HepG2 (cell line): ENCODE measurements at regions not wholly inside any gene's neighbourhood (a gene's known extent, or its start where the extent isn't known, plus 50 kb on each side); places are given as distances from the start of the nearest gene placed in this dataset.
A peak's percentile ranks its signal among the peaks of the same experiment; 100 is the strongest.

Source experiments
- ATAC-seq: fragments of 200-7000 bp; cut with Tn5 transposase; 3 replicates; pipeline ENCODE4 v1.9.1; 2020; ENCODE audit warnings: mild to moderate bottlenecking, moderate library complexity
- BruUV-seq: library from RNA; stranded (reverse); fragments of 400-500 nt; replicated peaks from 2 replicates; lab custom pipeline; 2021; lab: Mats Ljungman, UMichigan
- CTCF ChIA-PET: fragments of 300-600 bp; formaldehyde crosslinking; extraction: SDS; loops from one replicate; lab custom pipeline; 2021; ENCODE audit warnings: low total read pairs, inconsistent platforms, low intra/inter-chr PET ratio; lab: Yijun Ruan, JAX
- POLR2A ChIA-PET: fragments of 350-600 bp; sonication (Branson Sonifier 250); formaldehyde crosslinking; loops from one replicate; lab custom pipeline; 2020; ENCODE audit warnings: antibody characterized with exemption, inconsistent platforms; lab: Yijun Ruan, JAX
- DNase-seq: peaks from one replicate; pipeline ENCODE4 v3.0.0-alpha.2; 2015; ENCODE audit warnings: low spot score
- FAIRE-seq: peaks from 3 replicates; lab custom pipeline; 2011; peaks lifted over from hg19 to GRCh38; lab: Jason Lieb, UNC
- H2AFZ ChIP-seq: one replicate; pipeline ENCODE4 v1.6.1; 2011; ENCODE audit warnings: low read length, inconsistent platforms
- H3K27ac ChIP-seq: fragments of 300-600 bp; 3 replicates; pipeline ENCODE4 v1.8.0; 2011; ENCODE audit warnings: mixed run types, mild to moderate bottlenecking, mixed read lengths, low read length, inconsistent platforms; ENCODE audit not compliant: insufficient read depth; ENCODE audit errors: extremely low read length
- H3K27me3 ChIP-seq, 2 experiments: fragments of 200-600 bp in 1 of 2; 2 replicates in 1 of 2; 3 replicates in 1 of 2; pipeline versions ENCODE4 v1.6.0 to v1.8.0; 2011; ENCODE audit warnings: low read length in 2 of 2, mild to moderate bottlenecking in 2 of 2, moderate library complexity in 2 of 2, inconsistent platforms in 1 of 2; ENCODE audit not compliant: insufficient read depth in 2 of 2, control insufficient read depth in 1 of 2
- H3K36me3 ChIP-seq, 2 experiments: fragments of 200-600 bp in 1 of 2; replicated peaks in 1 of 2; 2 replicates in 1 of 2; 3 replicates in 1 of 2; pipeline versions ENCODE4 v1.5.1 to v1.8.0; 2011; ENCODE audit warnings: low read length in 2 of 2, inconsistent platforms in 1 of 2; ENCODE audit not compliant: insufficient read depth in 2 of 2, control insufficient read depth in 1 of 2
- H3K4me1 ChIP-seq: 2 replicates; pipeline ENCODE4 v1.5.1; 2012; ENCODE audit warnings: low read length, inconsistent platforms; ENCODE audit not compliant: insufficient read depth
- H3K4me2 ChIP-seq: 2 replicates; pipeline ENCODE4 v1.6.0; 2011; ENCODE audit warnings: low read depth, low read length, inconsistent platforms
- H3K4me3 ChIP-seq, 3 experiments: fragments of 200-600 bp in 1 of 3; sonication (generic), shearing (Covaris generic) in 1 of 3; replicated peaks in 1 of 3; 2 replicates each; pipeline ENCODE4 v1.5.1; 2011 to 2016; ENCODE audit warnings: low read length in 3 of 3, inconsistent platforms in 2 of 3, low read depth in 2 of 3, mild to moderate bottlenecking in 2 of 3, control low read depth in 1 of 3, mixed read lengths in 1 of 3; ENCODE audit not compliant: insufficient read depth in 1 of 3
- H3K79me2 ChIP-seq: one replicate; pipeline ENCODE4 v1.6.1; 2011; ENCODE audit warnings: low read length, inconsistent platforms; ENCODE audit not compliant: insufficient read depth
- H3K9ac ChIP-seq: 2 replicates; pipeline ENCODE4 v1.6.0; 2011; ENCODE audit warnings: mild to moderate bottlenecking, low read depth, low read length, inconsistent platforms; ENCODE audit not compliant: insufficient read depth
- H3K9me3 ChIP-seq: 2 replicates; pipeline ENCODE4 v1.5.1; 2012; ENCODE audit warnings: mild to moderate bottlenecking, low read length
- H4K20me1 ChIP-seq: 2 replicates; pipeline ENCODE4 v1.6.0; 2011; ENCODE audit warnings: inconsistent platforms, mild to moderate bottlenecking, low read length, moderate library complexity; ENCODE audit not compliant: insufficient read depth
- BRCA1 ChIP-seq: sonication (generic); formaldehyde crosslinking; IDR thresholded peaks from 2 replicates; pipeline ENCODE4 v1.4.0; 2020; ENCODE audit warnings: missing genetic modification reagents
- CEBPG ChIP-seq: IDR thresholded peaks from 2 replicates; pipeline ENCODE4 v1.6.1; 2016
- CHD2 ChIP-seq: IDR thresholded peaks from 2 replicates; pipeline ENCODE4 v1.6.1; 2011; ENCODE audit warnings: low read depth, low read length, improper control_type of control experiment
- HNF4A ChIP-seq: sonication (generic); formaldehyde crosslinking; IDR thresholded peaks from 2 replicates; pipeline ENCODE4 v1.4.0; 2020; ENCODE audit warnings: missing genetic modification reagents
- JARID2 ChIP-seq: sonication (generic); formaldehyde crosslinking; IDR thresholded peaks from 2 replicates; pipeline ENCODE4 v1.8.1; 2023; ENCODE audit warnings: missing genetic modification reagents, inconsistent platforms; ENCODE audit not compliant: insufficient replicate concordance
- JUN ChIP-seq: sonication (generic); formaldehyde crosslinking; IDR thresholded peaks from 2 replicates; pipeline ENCODE4 v1.4.0; 2020; ENCODE audit warnings: mild to moderate bottlenecking, missing genetic modification reagents
- KDM5B ChIP-seq: sonication (generic); formaldehyde crosslinking; IDR thresholded peaks from 2 replicates; pipeline ENCODE4 v1.4.0; 2020; ENCODE audit warnings: missing genetic modification reagents, mild to moderate bottlenecking, borderline replicate concordance
- PHB2 ChIP-seq: fragments of 450-650 bp; IDR thresholded peaks from 2 replicates; pipeline ENCODE4 v1.6.1; 2018; ENCODE audit not compliant: partially characterized antibody
- U2AF1 ChIP-seq: fragments of 200-400 bp; formaldehyde crosslinking; optimal IDR thresholded peaks from 2 replicates; pipeline ENCODE3; 2017; ENCODE audit warnings: mild to moderate bottlenecking, low read depth, low read length
- ZNF33A ChIP-seq: sonication (generic); formaldehyde crosslinking; IDR thresholded peaks from 2 replicates; pipeline ENCODE4 v1.5.1; 2020; ENCODE audit warnings: missing genetic modification reagents, mild to moderate bottlenecking, moderate library complexity, borderline replicate concordance
- ZNF460 ChIP-seq: sonication (generic); formaldehyde crosslinking; IDR thresholded peaks from 2 replicates; pipeline ENCODE4 v1.5.1; 2020; ENCODE audit warnings: missing genetic modification reagents, mild to moderate bottlenecking, borderline replicate concordance
- ZNF484 ChIP-seq: sonication (generic); formaldehyde crosslinking; IDR thresholded peaks from 2 replicates; pipeline ENCODE4 v1.5.1; 2020; ENCODE audit warnings: mild to moderate bottlenecking, low read depth, missing genetic modification reagents, borderline replicate concordance
- ZNF556 ChIP-seq: sonication (generic); formaldehyde crosslinking; IDR thresholded peaks from 2 replicates; pipeline ENCODE4 v1.4.0; 2020; ENCODE audit warnings: mild to moderate bottlenecking, missing genetic modification reagents, borderline replicate concordance
- ZNF572 ChIP-seq: sonication (generic); formaldehyde crosslinking; IDR thresholded peaks from 2 replicates; pipeline ENCODE4 v1.5.1; 2020; ENCODE audit warnings: mild to moderate bottlenecking, missing genetic modification reagents
- ZNF660 ChIP-seq: sonication (generic); formaldehyde crosslinking; IDR thresholded peaks from 2 replicates; pipeline ENCODE4 v1.5.1; 2020; ENCODE audit warnings: mild to moderate bottlenecking, low read depth, missing genetic modification reagents, borderline replicate concordance
- ZNF674 ChIP-seq: sonication (generic); formaldehyde crosslinking; IDR thresholded peaks from 2 replicates; pipeline ENCODE4 v1.5.0; 2020; ENCODE audit warnings: low read depth, mild to moderate bottlenecking, missing genetic modification reagents
- ZNF709 ChIP-seq: sonication (generic); formaldehyde crosslinking; IDR thresholded peaks from 2 replicates; pipeline ENCODE4 v1.5.0; 2020; ENCODE audit warnings: mild to moderate bottlenecking, missing genetic modification reagents
- WGBS: methylation state at CpG from one replicate; pipeline ENCODE4 v1.1.6; 2017; ENCODE audit warnings: low lambda C conversion rate; 5-methylcytosine and 5-hydroxymethylcytosine counted together
- in situ Hi-C: cut with HindIII; loops from 2 replicates; pipeline ENCODE4 v1.10.0; 2017; ENCODE audit warnings: low pct_unique_long_range_greater_than_20kb; ENCODE audit not compliant: extremely low pct_ligation_motif_present
- intact Hi-C: fragments of 100-400 bp; cut with micrococcal nuclease; formaldehyde crosslinking; loops from one replicate; pipeline ENCODE4 v1.10.0; 2022; ENCODE audit not compliant: unreplicated experiment
- TF ChIP-seq, protein P1 (sequence below): sonication (generic); formaldehyde crosslinking; IDR thresholded peaks from 2 replicates; pipeline ENCODE4 v1.5.0; 2020; ENCODE audit warnings: missing genetic modification reagents, mild to moderate bottlenecking, borderline replicate concordance
- TF ChIP-seq, protein P2 (sequence below): IDR thresholded peaks from 2 replicates; pipeline ENCODE4 v1.6.1; 2016; ENCODE audit warnings: low read depth, control low read depth

DNA sequence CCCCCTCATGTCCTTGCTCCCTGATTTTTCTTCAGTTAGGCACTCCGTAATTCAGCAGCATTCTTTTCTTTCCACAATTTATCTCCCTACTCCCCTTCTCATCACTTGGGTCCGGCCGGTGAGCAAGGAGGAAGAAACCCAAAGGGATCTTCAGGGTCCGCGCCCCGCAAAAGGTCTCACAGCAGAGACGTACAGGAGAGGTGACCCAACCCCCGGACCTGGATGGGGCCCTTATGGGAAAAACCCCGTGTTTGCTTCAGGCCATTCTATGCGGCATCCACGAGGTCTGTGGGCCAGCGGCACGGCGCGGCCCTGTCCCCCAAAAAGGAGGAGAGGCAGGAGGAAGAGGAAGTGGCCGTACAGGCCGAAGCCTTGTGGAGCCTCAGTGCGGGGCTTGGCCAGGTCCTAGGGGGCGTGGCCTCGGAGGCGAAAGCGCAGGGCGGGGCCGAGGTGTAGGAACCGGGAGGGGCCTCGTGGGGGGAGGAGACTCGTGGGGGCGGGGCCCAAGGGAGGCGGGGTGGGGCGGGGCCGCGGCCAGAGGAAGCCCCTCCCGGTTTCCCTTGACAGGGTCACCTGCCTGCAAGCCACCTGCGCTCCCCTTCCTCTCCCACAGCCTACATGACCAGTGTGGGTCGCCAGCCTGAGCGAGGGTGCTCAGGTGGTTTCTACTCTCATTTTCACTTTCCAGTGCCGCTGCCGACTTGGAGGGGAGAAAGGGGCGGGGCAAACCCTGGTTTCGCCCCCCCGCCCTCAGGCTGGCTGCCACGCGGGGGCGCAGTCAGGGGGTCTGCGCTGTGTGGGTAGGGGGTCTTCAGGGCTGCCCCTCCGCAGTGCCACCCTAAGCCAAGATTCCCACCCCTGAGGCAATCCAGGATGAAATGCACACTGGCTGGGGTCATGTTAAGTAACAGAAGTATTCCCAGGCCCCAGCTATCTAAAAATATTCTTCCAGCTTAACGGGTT, 156.4 kb upstream of the XPO1 start (continued):
- TF ChIP-seq U2AF1 (no peak), ZNF572 (CRISPR knock-in tag) (0 out of 2 replicates have a peak, but pooled peaks have one; percentile 82), JARID2 (CRISPR knock-in tag) (no peak)
- TF ChIP-seq, protein P1, sequence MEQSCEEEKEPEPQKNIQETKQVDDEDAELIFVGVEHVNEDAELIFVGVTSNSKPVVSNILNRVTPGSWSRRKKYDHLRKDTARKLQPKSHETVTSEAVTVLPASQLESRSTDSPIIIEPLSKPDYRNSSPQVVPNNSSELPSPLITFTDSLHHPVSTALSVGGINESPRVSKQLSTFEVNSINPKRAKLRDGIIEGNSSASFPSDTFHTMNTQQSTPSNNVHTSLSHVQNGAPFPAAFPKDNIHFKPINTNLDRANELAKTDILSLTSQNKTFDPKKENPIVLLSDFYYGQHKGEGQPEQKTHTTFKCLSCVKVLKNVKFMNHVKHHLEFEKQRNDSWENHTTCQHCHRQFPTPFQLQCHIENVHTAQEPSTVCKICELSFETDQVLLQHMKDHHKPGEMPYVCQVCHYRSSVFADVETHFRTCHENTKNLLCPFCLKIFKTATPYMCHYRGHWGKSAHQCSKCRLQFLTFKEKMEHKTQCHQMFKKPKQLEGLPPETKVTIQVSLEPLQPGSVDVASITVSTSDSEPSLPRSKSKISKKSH (CRISPR knock-in tag) = 0 out of 2 replicates have a peak, but pooled peaks have one; percentile 67

- DNase-seq (no peak), ATAC-seq (no peak)
- no peaks in the 10 kb centered on the region for H3K79me2 ChIP-seq
- peaks cover 32% of the 10 kb centered on the region for H3K4me1 ChIP-seq
- CTCF ChIA-PET = no interaction called here
- BruUV-seq = no TSS peak
- in situ Hi-C loops = no loop called here
- 0 out of 2 replicates have a peak, but pooled peaks have one; percentile 55 for TF ChIP-seq ZNF674
- no peak for TF ChIP-seq JARID2 (CRISPR knock-in tag)
- TF ChIP-seq CEBPG = no peak
- TF ChIP-seq ZNF33A = no peak
- TF ChIP-seq ZNF709 (CRISPR knock-in tag) = 0 out of 2 replicates have a peak, but pooled peaks have one; percentile 6
- no peak for TF ChIP-seq CHD2
- no peak for TF ChIP-seq BRCA1 (CRISPR knock-in tag)
- peak; percentile 75 for TF ChIP-seq ZNF460 (CRISPR knock-in tag)
- TF ChIP-seq ZNF484 (CRISPR knock-in tag) = no peak
- TF ChIP-seq, protein P2, sequence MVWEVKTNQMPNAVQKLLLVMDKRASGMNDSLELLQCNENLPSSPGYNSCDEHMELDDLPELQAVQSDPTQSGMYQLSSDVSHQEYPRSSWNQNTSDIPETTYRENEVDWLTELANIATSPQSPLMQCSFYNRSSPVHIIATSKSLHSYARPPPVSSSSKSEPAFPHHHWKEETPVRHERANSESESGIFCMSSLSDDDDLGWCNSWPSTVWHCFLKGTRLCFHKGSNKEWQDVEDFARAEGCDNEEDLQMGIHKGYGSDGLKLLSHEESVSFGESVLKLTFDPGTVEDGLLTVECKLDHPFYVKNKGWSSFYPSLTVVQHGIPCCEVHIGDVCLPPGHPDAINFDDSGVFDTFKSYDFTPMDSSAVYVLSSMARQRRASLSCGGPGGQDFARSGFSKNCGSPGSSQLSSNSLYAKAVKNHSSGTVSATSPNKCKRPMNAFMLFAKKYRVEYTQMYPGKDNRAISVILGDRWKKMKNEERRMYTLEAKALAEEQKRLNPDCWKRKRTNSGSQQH = no peak
- TF ChIP-seq KDM5B (CRISPR knock-in tag) = no peak
- no peak for TF ChIP-seq ZNF556 (CRISPR knock-in tag)
- no peak for TF ChIP-seq PHB2
- TF ChIP-seq JUN (CRISPR knock-in tag) = no peak
- TF ChIP-seq ZNF660 (CRISPR knock-in tag) = no peak
- no peak for TF ChIP-seq HNF4A
- TF ChIP-seq, all 625 proteins: peak for 3
- no peak for FAIRE-seq
- POLR2A ChIA-PET = no interaction called here
- H3K9me3 ChIP-seq = no peaks in the 10 kb centered on the region
- WGBS = 80% methylated on average over 2 of the region's 2 CpGs
- no peak overlapping the region for H3K27ac ChIP-seq
- H3K36me3 ChIP-seq = no peaks in the 10 kb centered on the region
- no peaks in the 10 kb centered on the region; a peak in 1 of 5 replicates for H3K27me3 ChIP-seq
- H2AFZ ChIP-seq = peak overlapping the region; percentile 8
- H3K4me3 ChIP-seq = no peak overlapping the region
- no peak overlapping the region for H3K4me2 ChIP-seq
- intact Hi-C loops = no loop called here
- no peak overlapping the region for H3K9ac ChIP-seq
- no peaks in the 10 kb centered on the region for H4K20me1 ChIP-seq
These were observed 155.6 kb upstream of the XPO1 start for GRCh38 chr2:61693744-61694143.
